HG03103 (cell line): ENCODE measurements at regions not wholly inside any gene's neighbourhood (a gene's known extent, or its start where the extent isn't known, plus 50 kb on each side); places are given as distances from the start of the nearest gene placed in this dataset.

ENCODE experiments used
- ATAC-seq: cut with Tn5 transposase; IDR thresholded peaks from one replicate; pipeline ENCODE4 v1.9.1; 2021; ENCODE audit warnings: low read depth; ENCODE audit not compliant: unreplicated experiment

DNA sequence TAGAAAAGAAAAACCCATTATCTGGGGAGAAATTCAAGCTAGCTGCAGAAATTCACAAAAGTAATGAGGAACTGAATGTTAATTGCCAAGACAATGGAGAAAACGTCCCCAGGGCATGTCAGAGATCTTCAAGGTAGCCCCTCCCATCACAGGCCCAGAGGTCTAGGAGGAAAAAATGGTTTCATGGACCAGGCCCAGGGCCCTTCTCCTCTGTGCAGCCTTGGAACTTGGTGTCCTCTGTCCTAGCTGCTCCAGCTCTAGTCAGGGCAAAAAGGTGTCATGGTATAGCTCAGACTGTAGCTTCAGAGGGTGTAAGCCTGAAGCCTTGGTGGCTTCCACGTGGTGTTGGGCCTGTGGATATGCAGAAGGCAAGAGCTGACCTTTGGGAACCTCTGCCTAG lies 411.8 kb downstream of the ADRA2A start:
- no peak for ATAC-seq

DNA sequence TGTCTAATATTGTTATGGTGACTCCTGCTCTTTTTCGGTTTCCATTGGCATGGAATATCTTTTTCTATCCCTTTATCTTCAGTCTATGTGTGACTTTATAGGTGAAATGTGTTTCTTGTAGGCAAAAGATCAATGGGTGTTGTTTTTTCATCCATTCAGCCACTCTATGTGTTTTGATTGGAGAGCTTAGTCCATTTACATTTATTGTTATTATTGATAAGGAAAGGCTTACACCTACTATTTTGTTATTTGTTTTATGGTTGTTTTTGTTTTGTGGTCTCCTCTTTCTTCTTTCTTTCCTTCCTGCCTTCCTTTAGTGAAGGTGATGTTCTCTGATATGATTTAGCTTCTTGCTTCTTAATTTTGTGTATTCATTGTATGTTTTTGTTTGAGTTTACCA lies 414.3 kb downstream of the ADRA2A start:
- ATAC-seq: no peak

DNA sequence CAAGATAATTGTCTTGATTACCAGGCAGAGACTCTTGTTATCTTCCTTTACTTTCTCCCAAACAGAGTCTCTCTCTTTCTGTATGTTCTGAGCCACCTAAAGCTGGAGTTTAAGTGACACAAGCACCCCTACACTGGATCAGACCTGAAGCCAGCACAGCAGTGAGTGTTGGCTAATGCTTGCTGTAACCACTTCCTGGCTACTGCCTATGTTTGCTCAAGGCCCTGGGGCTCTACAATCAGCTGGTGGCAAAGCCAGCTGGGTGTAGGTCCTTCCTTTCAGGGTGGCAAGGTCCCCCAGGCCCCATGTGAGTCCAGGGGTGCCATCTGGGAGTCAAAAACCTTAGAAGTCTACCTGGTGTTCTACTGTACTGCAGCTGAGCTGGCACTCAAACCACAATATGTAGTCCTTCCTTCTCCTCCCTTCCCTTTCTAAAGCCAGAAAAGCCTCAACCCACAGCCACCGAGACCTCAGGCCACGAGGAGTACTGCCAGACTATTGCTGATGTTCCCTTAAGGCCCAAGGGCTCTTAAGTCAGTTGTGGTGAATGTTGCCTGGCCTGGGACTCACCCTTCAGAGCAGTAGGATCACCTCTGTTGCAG lies 416.3 kb downstream of the ADRA2A start:
- ATAC-seq: no peak

DNA sequence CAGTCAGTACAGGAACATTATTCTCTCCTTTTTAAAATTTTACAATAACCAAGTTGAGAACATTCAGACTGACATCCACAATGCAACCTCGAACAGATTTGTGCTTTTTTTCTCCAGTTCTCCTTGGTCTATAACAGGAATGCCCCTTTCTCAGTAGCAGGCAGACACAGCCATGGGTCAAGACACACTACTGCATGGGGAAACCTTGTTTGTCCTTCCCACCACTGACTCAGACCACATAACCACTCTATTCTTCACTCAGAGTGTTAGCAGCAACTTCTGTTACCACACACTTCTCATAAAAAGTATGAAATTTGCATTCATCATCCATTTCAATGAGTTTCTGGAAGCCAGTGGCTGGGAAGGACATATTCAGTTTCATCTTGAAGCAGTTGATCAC lies 421.7 kb downstream of the ADRA2A start:
- no peak for ATAC-seq

DNA sequence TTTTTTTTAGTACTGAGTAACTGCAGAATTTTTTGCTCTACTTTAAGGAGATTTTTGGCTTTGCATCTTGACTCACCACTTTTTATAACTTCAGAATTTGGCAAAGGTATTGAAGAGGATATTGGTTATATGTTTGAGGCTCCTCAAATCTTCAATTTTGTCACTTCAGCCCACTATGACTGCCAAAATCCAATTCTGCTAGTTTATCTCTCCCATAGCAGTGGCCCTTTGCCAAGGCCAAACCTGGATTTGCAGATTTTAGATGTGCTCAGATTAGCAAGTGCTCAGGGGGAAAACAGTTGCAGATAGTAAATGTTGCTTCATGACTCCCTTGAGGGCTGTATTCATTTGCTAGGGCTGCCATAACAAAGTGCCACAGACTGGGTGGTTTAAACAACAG lies 427.5 kb downstream of the ADRA2A start:
- no peak for ATAC-seq

DNA sequence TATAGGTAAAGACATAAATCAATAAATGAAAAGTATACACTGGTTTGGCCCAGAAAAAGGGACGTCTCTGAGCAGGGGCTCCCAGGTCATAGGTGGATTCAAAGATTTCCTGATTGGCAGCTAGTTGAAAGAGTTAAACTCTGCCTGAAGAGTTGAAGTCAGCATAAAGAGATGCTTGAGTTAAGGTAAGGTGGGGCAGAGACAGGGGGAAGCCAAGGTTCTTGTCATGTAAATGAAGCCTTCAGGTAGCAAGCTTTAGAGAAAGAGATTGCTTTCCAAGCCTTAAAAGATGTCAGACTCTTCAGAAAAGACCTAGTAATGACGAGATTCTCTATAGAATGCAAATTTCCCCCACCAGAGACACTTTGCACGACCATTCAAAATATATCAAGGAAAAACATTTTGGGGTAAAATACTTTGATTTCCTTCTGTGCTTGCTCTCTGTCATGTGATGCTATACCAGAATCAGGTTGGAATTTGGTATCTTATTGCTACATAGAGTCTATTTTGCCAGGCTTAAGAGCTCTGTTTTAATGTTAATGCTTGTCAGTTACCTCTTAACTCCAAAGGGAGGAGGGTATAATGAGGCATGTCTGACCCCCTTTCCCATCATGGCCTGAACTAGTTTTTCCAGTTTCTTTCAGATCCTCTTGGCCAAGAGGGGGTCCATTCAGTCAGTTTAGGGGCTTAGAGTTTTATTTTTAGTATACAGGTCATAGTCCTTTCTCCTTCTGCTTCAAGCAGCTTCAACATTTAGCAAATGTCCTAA lies 429.6 kb downstream of the ADRA2A start:
- no peak for ATAC-seq

DNA sequence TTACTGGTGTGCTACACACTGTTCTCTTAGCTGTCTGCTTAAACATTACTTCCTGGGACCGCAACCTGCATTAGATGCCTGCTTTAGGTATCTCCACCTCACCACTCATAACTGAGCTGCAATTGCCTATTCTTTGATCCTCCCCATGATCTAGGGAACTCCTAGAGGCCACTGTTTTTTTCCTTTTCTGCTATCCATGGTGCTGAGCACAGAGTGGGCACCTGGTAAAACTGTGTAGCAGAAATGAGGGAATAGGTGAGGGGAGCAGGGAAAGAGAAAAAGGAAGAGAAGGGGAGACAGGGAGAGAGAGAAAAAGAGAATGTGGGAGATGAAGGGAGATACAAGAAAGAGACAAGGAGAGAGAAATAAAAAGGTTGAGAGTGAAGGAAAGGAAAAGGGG lies 434.9 kb downstream of the ADRA2A start:
- ATAC-seq: no peak

DNA sequence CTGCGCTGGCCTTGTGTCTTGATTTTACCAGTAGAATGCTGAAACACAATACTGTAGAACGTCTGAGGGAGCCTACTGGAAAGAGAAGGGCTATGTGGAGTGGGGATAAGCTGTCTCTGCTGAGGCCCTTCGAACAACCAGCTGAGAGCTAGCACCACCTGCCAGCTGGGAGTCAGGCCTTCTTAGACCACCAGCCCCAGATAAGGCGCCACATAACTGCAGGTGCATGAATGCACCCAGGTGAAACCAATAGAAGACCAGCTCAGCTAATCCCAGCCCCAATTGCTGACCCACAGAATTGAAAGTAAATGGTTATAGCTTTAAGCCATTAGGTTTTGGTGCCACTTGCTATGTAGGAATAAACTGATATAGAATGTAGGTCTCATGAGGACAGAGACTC lies 438.4 kb downstream of the ADRA2A start:
- no peak for ATAC-seq

DNA sequence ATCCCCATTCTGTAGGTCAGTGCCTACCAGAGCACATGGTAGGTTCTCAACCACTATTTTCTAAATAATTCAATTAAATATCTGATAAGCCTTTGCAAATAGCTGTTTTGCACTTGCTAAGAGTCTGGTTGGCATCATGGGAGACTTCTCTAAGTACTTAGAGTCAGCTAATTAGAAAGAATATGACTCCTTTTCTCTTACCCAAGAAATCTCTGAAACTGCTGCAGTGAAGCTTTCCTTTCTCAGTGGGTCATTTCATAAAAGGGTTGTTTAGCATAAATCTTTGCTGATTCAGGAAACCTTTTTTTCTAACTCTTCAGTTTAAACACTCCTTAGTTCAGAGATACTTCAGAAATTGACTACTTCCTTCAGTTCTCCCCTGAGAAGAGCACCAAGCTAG lies 438.9 kb downstream of the ADRA2A start:
- ATAC-seq: no peak

DNA sequence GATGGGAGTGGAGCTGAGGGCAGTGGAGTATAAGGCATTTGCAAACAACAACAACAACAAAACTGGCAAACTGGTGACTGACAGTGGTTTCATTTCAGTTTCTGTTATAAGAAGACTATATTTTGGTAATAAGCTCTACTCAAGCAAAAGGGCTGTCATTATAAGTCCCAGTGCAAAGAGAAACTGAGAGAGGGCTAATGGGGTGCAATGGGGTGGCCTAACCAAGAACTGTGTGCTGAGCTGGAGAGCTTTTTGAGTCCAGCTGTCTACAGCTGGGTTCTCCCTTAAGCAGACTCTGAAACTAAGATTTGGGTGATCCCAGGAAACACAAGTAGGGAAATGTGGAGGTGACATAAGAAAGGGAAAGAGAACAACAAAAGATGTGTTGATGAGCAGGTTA lies 439.3 kb downstream of the ADRA2A start:
- ATAC-seq: no peak

DNA sequence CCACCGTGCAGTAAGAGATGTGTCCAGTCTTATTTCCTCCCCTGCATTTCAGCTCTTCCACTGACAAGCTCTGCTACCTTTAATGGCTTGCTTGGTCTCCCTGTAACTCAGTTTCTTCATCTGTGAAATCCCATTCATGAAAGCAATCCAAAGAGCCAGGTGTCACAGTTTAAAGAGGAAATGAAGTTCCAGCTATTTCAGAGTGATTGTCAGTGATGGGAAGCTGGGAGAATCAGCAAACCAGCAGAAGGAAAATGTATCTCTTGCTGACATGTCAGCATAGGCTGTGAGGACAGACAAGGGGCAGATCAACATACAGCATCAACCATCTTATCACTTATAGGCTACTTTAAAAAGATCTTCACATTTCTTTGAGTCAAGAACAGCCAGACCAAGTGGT lies 445.3 kb downstream of the ADRA2A start:
- no peak for ATAC-seq

DNA sequence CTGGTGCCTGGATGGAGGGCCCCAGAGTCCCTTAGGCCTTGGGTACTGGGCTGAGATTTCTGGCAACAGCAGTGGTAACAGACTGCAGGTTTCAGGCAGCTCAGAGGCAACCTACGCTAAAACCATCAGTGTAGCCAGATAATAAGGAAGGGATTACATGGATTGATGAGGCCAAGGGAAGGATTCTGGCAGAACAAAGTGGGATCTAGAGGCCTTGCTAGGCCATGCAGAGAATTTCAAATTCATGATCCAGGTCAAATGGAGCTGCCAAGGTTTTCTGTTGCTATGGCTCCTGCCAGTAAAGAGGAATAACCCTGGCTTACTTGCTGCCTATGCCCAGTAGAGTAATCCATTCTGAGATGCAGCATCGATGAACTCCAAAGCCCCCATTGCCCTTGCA lies 445.7 kb downstream of the ADRA2A start:
- ATAC-seq: no peak

DNA sequence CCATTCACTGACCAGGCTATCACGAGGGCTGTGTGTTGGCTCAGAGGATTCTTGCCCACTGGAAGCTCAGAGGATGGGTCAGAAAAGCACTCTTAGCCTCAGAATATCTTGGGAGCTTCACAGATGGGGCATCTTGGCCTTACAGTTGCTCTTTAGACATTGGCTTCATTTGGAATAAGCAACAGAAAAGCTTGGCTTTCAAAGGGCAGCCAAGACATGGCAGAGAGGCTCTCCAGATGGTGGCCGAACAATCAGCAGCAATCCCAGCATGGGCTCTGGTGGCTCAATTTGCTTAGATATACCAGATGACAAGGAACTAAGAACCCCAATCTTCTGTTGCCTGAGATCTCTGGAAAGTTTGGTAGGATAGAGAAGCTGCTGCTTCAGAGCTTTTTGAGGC lies 446.2 kb downstream of the ADRA2A start:
- no peak for ATAC-seq

DNA sequence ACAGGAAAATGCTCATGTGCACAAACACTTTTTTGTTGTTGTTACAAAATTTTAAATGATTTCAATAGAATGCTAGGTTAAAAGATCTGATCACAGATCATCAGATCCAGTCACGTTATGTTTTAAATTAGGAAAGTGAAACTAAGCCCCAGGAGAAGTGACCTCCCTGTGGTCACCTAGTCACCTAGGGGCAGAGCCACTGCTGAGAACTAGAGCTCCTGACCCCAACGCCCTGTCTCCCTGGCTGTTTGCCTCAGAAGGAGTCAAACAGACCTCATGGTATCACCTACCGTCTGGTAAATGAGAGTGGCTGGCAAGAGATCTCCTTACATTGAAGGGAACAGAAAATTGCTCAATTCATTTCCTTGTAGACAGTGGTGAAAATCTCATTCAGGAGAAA lies 447.3 kb downstream of the ADRA2A start:
- ATAC-seq: no peak

DNA sequence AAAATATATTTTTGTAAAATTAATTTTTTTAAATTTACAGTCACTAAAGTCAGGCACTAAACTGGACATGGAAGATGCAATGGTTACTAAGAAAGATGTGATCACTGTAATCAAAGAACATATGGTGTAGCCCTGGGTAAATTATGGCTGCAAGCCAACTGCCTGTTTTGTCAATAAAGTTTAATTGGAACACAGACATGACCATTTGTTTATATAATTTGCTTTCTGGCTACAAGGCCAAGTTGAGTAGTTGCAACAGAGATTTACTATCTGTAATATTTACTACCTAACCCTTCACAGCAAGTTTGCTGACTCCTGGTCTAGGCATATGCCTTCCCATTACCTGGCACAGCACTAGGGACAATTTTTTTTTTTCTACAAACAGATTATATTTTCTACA lies 448.9 kb downstream of the ADRA2A start:
- ATAC-seq: no peak

DNA sequence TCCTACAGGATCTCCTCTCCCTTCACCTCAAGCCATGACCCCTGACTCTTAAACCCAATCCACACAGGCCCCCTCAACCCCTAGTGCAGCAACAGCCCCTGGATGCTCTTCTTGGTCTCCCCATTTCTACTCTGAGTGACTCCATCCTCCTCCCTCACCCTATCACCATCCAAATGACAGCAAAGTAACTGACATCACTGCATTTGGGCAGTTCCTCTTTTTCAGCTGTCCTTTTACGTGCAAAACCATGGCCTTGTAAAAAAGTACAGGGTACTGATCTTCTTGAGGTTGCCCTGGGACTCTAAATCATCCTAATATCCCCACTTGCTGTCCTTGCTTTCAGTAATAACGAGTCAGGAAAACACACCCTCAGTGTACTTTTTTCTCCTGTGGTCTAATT lies 454.9 kb downstream of the ADRA2A start:
- no peak for ATAC-seq

DNA sequence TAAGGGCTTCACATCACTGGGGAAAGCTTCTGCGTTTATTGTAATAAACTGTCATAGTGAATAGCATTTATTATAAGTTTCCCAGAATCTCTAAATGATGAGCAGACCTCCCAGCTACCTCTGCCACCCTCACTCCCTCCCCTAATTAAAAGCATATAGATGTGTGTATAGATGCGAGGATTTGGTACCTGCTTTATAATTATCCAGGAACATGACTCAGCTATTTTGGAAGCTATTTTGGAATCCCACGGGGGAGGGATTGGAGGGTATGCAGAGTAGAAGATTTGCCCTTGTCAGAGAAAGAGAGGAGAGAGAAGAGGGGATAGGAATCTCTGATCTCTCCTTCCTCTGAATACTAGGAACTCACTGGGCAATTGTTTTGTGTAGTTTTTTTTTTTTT lies 455.3 kb downstream of the ADRA2A start:
- no peak for ATAC-seq

DNA sequence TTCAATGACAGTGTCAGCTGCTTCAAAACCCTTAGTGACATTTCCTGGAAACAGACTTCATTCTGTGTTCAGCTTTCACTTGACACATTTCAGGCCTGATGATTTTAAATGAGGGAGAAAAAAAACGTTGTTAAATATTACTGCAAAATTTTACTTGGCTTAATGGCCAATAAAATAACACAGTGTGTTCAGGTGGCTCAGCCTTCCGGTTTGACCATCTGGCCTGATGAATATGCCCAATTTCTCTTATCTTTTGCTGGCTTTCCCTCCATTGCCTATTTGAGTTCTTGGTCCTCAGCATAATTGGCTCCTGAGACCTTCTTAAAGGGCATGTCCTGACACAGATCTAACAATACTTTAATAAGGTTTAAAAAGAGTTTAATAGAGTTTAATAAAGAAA lies 462.4 kb downstream of the ADRA2A start:
- ATAC-seq: no peak

DNA sequence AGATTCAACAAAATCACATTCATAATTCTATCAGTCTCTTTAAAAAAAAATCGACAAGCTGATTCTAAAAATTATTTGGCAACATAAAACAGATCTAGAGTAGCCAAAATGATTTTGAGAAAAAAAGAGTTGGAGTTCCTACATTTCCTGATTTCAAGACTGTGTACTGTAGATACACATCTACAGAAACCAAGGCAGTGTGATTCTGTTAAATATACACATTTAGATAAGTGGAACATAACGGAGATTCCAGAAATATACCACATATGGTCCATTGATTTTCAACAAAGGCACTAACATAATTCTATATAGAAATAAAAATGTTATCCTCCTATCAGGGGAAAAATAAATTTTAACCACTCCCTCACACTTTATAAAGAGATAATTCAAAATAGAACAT lies 467.0 kb downstream of the ADRA2A start:
- no peak for ATAC-seq

DNA sequence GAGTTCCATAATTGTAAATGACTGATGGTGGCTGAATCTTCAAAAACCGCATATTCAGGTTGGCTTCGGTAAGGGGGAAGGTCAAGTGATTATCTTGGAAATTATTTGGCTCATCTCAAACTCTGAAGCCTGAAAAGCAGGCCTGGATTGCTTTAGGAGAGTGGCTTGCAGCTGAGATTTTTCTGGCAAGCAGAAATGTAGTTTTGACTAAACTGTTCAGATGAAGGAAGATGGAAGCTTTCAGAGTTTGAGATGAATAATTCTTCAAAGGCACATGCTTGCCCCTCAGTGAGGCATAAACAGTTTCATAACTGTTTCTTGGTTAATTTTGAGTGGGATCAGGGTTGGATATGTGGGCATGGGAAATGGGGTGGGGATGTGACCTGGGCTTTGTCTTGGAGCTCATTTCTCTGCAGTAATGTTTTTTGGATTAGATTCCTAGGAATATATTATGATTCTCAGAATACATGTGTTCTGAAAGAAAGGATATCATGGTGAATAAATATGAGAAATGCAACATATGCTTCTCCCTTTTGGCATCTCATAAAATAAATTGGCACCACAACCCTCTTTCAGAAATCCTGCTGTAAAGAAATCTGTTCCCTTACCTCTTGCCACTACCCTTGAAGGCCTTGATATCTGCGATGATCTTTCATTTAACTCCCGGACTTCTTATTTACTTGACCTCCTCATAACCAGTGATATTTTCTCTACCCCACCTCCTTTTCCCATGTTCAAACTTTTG lies 469.2 kb downstream of the ADRA2A start:
- ATAC-seq: no peak

DNA sequence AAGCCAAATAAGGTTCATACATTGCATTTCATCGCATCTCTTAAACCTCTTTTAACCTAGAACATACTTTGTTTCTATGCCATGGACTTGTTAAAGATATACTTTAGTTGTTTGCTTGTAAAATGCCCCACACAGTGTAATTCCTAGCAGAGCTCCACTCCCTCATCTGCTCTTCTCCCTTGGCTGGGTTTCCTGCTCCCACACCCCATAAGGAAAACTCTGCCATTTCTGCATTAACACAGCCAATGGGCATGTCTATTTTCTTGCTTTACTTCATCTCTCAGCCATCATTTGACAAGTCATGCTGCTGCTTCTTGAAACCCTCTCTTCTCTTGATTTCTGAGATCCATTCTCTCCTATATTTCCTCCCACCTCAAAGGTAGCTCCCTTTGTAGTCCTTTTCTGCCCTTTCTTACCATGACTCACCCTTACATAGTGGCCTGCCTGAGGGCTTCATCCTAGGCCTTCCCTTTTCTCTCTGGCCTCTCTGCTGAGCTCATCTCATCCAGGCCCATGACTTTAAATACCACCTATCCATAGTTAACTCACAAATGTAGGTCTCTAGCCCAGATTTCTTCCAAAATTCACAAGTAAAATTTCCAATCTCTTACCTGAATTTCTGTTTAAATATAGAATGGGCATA lies 471.4 kb downstream of the ADRA2A start:
- ATAC-seq: no peak
